ENCODE measurements at regions not wholly inside any gene's neighbourhood (a gene's known extent, or its start where the extent isn't known, plus 50 kb on each side); places are given as distances from the start of the nearest gene placed in this dataset.

GRCh38 chr1:221823149-221823548, 81.3 kb upstream of the DUSP10 start:
- Histone ChIP-seq H3K36me3 (replicated peaks in 1 of 2; ENCODE audit: control insufficient read depth in 1 of 2, insufficient read depth in 2 of 2, low read length in 1 of 2) (no peaks in the 10 kb centered on the region), H3K9me2 (no peaks in the 10 kb centered on the region), H3K79me2 (ENCODE audit: insufficient read depth) (no peaks in the 10 kb centered on the region), H2AFZ (ENCODE audit: low read depth) (no peak overlapping the region), H3K4me3 (ENCODE audit: low read depth in 2 of 2, low read length in 1 of 2) (no peak overlapping the region), H3K9me3 (peaks cover 4% of the 10 kb centered on the region; the same call in 1 of the 2 replicates), H4K20me1 (ENCODE audit: insufficient read depth) (no peaks in the 10 kb centered on the region), H3K4me2 (no peak overlapping the region), H3K9ac (no peak overlapping the region), H3K4me1 (ENCODE audit: control insufficient read depth in 1 of 2, insufficient read depth in 2 of 2, low read depth in 1 of 2, low read length in 1 of 2) (peaks cover 2 to 17% of the 10 kb centered on the region in 2 experiments; a peak in 2 of 4 replicates), H3K27ac (ENCODE audit: low read depth in 2 of 2, low read length in 1 of 2) (no peak overlapping the region), H3F3A (replicated peaks; ENCODE audit: insufficient read depth) (no peaks in the 10 kb centered on the region), H3K27me3 (ENCODE audit: insufficient read depth) (no peaks in the 10 kb centered on the region)
- ChIA-PET POLR2A (no interaction called here), CTCF (no interaction called here)
- no peak for TF ChIP-seq NRF1 (IDR thresholded peaks at IDR 0.05; ENCODE audit: low read depth, low read length)
- TF ChIP-seq SIN3A (IDR thresholded peaks at IDR 0.05; ENCODE audit: borderline replicate concordance, low read depth, low read length) = no peak
- no peak for TF ChIP-seq EZH2phosphoT487 (IDR thresholded peaks at IDR 0.05; ENCODE audit: borderline replicate concordance, low read depth)
- no peak for TF ChIP-seq ZBTB33 (IDR thresholded peaks at IDR 0.05; ENCODE audit: borderline replicate concordance, low read depth)
- no peak for TF ChIP-seq GABPA (IDR thresholded peaks at IDR 0.05; ENCODE audit: low read depth)
- TF ChIP-seq TCF12 (IDR thresholded peaks at IDR 0.05) = no peak
- TF ChIP-seq FOSL2 (IDR thresholded peaks at IDR 0.05; ENCODE audit: borderline replicate concordance, low read depth) = no peak
- no peak for TF ChIP-seq RCOR1 (IDR thresholded peaks at IDR 0.05; ENCODE audit: low read length)
- TF ChIP-seq YY1 (IDR thresholded peaks at IDR 0.05; ENCODE audit: low read depth) = no peak
- TF ChIP-seq RXRA (IDR thresholded peaks at IDR 0.05; ENCODE audit: borderline replicate concordance, low read depth) = no peak
- TF ChIP-seq REST (IDR thresholded peaks at IDR 0.05; ENCODE audit: low read depth, low read length) = no peak
- no peak for TF ChIP-seq CTCF (IDR thresholded peaks at IDR 0.05)
- TF ChIP-seq NFIC (IDR thresholded peaks at IDR 0.05; ENCODE audit: borderline replicate concordance) = no peak
- no peak for TF ChIP-seq RFX5 (IDR thresholded peaks at IDR 0.05; ENCODE audit: low read length)
- no peak for TF ChIP-seq FOXM1 (IDR thresholded peaks at IDR 0.05; ENCODE audit: low read depth)
- WGBS (ENCODE audit: low lambda C conversion rate) = 72% methylated on average over 4 of the region's 4 CpGs
- no peak for DNase-seq
